HG03565 (cell line): ENCODE measurements at regions not wholly inside any gene's neighbourhood (a gene's known extent, or its start where the extent isn't known, plus 50 kb on each side); places are given as distances from the start of the nearest gene placed in this dataset.
A peak's percentile ranks its signal among the peaks of the same experiment; 100 is the strongest.

Source experiments
- ATAC-seq: cut with Tn5 transposase; IDR thresholded peaks from one replicate; pipeline ENCODE4 v1.9.1; 2021; ENCODE audit warnings: mild to moderate bottlenecking, moderate library complexity; ENCODE audit not compliant: unreplicated experiment

- ATAC-seq: no peak
Observed at GRCh38 chr12:127286281-127286680, 980.7 kb upstream of the TMEM132C start.

DNA sequence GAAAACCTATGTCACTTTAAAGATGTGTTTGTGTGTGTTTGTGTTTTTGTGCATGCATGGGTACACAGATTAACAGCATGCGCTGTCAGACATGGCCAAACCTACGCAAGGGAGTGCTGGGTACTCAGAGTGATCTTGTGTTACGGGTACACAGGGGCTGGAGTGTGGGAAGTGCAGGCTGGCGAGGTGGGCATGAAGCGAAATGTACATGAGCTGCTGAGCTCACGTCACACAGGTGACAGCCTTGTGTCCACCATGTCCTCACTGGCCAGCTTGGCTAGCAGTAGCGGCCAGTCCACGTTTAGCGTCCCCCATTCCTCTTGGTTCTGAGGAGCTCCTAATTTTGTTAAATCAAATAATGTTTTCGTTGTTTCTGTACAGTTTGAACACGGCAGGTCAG is 979.7 kb upstream of the TMEM132C start:
- ATAC-seq: no peak

DNA sequence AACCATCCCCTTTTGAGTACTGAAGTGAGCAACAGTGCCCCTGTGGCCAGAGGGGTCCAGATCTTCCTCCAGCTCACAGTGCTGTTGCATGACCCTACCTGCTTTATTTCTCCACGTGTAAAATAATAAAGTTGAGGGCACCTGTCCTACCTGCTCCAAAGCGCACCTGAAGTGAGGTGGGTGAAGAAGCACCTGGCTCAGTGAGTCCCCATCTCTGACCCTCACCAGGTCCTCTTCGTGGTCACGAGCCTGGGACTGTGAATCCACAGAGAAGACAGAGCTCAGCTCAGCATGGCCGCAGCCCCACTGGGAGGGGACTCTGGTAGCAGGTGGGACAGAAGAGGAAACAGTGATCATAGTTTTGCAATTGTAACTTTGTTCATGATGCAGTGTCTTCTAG is 976.7 kb upstream of the TMEM132C start:
- no peak for ATAC-seq

GRCh38 chr12:127292736-127293135 is 974.2 kb upstream of the TMEM132C start:
- no peak for ATAC-seq

- peak; percentile 64 for ATAC-seq
Observed at GRCh38 chr12:127293507-127294310, 973.3 kb upstream of the TMEM132C start.

- ATAC-seq: no peak
Observed at GRCh38 chr12:127294651-127295210, 972.2 kb upstream of the TMEM132C start.

GRCh38 chr12:127295630-127296029 is 971.3 kb upstream of the TMEM132C start:
- ATAC-seq: no peak

DNA sequence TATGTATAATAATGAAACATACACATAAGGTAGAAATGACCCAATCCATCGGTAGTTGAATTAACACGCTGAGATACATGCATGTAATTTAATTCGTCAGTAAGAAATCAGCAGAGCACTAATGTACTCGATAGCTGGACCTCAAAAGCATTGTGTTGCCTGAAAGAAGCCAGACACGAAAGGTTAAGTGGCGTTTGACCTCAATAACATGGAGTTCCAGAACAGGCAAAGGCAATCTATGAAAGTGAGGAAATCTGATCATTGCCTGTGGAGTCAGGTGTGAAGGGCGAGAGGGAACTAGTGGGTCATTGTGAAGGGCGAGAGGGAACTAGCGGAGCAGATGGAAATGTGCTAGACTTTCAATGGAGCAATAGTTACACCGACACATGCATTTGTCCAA is 970.4 kb upstream of the TMEM132C start:
- ATAC-seq: no peak

DNA sequence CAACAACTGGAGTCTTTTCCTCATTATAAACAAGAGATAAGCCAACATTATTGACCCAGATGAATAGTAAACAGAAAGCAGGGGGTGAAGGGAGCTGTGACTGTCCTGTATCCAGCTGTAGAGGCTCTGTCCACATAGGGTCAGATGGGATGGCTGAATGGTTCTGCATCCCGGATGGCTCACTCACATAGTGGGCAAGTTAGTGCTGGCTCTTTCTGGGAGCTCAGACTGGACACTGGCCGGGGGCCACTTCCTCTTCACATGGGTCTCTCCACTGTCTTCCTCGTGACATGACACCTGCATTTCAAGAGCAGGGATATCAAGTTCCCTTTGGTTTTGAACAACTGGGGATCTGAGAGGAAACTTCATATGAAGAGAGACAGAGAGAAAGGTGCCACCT is 969.6 kb upstream of the TMEM132C start:
- no peak for ATAC-seq

GRCh38 chr12:127300075-127300474 is 966.9 kb upstream of the TMEM132C start:
- ATAC-seq: no peak

- no peak for ATAC-seq
Observed at GRCh38 chr12:127300753-127301152, 966.2 kb upstream of the TMEM132C start.

DNA sequence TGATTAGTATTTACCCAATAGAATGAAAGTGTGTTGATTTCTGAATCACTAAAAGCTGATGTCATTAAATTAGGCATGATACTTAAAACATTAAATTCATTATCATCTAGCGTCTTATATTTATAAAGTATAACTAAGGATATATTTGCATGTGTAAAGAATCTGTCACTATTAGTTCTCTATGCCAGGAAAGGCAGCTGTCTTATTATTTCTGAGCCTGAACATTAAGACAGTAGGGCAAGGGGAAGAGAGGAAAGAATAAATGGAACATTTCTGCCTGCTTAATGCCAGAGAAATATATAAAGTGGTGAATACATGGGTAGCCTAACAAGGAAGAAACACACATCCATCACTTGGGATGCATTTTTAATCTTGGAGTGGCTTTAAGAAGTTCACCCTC is 965.1 kb upstream of the TMEM132C start:
- no peak for ATAC-seq

DNA sequence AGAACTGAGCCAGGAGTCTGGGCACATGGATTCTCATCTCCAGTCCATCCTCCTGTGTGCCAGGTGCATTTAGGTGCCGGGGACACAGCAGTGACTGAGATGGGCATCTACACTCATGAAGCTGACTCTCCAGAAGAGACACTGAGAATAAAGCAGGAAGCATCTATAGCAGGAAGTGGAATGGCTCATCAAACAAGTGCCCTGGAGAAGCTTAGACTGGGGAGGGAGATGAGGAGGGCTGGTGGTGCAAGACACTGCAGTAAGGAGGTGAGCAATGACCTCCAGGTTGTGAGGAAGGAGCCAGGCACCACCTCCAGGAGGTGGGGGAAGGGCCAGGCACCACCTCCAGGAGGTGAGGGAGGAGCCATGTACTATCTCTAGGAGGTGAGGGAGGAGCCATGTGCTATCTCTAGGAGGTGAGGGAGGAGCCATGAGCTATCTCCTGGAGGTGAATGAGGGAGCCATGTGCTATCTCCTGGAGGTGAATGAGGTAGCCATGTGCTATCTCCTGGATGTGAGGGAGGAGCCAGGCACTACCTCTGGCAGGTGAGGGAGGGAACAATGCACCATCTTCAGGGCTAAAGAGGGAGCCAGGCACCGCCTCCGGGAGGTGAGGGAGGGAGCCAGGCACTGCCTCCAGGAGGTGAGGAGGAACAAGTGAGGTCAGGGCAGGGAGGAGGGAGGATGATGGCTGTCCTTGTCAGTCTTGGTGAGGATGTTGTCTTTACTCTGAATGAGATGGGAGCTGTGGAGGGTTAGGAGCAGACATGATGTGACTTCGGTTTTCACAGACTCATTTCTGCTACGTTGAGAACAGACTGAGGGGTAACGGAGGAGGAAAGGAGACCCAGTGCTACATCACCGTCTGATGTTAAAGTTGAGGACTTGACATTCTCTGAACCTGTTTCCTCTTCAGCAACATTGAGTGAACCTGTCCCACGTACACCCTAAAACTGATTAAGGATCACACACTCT is 961.9 kb upstream of the TMEM132C start:
- no peak for ATAC-seq

- no peak for ATAC-seq
Observed at GRCh38 chr12:127306604-127307215, 960.3 kb upstream of the TMEM132C start.

DNA sequence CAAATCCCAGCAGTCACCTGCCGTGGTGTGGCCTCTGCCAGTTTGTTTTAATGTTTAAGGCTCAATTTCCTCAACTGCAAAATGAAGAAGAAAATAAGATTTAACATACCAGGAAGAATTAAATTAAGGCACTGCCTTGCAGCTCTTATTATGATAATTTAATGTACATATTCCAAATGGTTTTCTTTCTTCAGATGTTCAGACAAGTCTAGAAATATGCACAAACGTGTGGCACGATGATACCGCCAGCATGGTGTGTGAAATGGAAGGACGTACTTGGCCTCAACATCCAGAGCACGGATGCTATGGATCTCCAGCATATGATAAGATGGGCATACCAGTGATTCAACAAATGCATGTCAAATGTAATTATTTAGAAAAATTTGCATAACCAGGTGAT is 959.4 kb upstream of the TMEM132C start:
- ATAC-seq: no peak

GRCh38 chr12:127308148-127308547 is 958.8 kb upstream of the TMEM132C start:
- no peak for ATAC-seq

- ATAC-seq: no peak
Observed at GRCh38 chr12:127310548-127310947, 956.4 kb upstream of the TMEM132C start.

DNA sequence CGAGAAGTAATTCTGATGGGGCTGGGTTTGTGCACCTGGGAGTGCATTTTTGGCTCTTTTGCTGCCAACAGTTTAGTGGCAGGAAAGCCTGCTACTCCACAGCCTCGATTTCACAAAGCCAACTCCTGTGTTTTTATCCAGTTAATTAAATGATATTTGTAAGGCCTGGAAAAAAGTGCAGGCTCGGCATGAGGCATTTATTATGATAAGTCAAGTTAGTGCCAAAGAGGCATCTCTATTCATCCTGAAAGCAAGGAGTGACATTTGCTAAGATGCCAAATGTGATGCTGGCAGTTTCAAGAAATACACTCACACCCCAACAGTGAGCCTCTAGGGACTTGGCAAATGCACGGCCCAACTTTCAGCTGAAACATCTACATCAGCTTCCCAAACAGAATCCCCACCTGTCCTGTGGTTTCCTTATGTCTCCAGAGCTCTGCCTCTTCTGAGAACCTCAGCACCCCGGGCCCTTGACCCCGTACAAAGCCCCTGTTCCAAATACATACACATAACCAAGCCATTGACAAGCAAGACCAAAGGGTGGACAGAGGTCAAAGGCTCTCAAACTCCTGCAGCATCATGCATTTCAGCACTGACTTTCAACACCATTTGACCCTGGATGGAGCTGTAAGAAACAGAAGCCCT is 955.1 kb upstream of the TMEM132C start:
- ATAC-seq: no peak

DNA sequence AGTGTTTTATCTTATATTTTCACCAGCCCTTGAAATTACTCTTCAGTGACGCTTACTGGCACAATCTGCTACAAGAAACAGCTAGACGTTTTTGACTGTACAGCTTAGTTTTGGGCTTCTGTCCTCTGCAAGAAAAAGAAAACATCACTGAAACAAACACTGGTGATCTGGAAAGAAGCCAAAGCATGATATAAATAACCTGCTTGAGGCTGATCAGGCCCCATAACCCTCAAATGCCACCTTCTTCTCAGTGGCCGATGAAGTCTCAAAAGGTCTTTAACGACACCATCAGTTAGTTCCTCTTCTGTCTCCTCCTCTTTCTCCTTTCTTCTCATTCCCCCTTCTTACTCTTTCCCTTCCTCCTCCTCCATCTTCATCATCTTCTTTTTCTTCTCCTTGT is 942.3 kb upstream of the TMEM132C start:
- no peak for ATAC-seq

GRCh38 chr12:127327986-127328385 is 939.0 kb upstream of the TMEM132C start:
- no peak for ATAC-seq

- ATAC-seq: no peak
Observed at GRCh38 chr12:127328867-127329266, 938.1 kb upstream of the TMEM132C start.
